ENCODE measurements at regions not wholly inside any gene's neighbourhood (a gene's known extent, or its start where the extent isn't known, plus 50 kb on each side); places are given as distances from the start of the nearest gene placed in this dataset.

DNA sequence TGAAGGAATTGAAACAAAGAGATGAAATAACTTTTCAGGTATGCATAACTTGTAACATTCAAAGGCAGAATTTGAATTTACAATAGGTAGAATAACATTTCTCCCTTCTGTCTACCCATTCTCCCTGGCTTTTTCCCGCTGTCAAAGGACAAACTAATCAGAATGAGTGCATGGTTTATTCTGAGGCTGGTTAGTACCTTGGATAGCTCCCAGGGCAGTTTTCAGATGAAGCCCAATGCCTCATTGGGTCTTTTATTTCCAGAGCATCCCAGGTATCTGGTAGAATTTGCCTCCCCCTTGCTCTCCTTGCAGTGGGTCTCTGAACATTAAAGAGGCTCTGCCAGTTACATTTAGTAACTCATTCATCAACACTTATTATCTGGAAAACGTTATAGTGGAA lies 665.5 kb downstream of the BCKDHB start:
- H3K4me3 ChIP-seq (ENCODE audit: low read depth, low read length, poor library complexity, severe bottlenecking) = no peak overlapping the region
- no peaks in the 10 kb centered on the region for H3K9me3 ChIP-seq (ENCODE audit: low read length)
- CTCF ChIA-PET (ENCODE audit: unreplicated experiment) = no interaction called here
- no peak for DNase-seq (ENCODE audit: low spot score)
- no peak overlapping the region for H2AFZ ChIP-seq (ENCODE audit: low read length)
- TF ChIP-seq, protein P1, sequence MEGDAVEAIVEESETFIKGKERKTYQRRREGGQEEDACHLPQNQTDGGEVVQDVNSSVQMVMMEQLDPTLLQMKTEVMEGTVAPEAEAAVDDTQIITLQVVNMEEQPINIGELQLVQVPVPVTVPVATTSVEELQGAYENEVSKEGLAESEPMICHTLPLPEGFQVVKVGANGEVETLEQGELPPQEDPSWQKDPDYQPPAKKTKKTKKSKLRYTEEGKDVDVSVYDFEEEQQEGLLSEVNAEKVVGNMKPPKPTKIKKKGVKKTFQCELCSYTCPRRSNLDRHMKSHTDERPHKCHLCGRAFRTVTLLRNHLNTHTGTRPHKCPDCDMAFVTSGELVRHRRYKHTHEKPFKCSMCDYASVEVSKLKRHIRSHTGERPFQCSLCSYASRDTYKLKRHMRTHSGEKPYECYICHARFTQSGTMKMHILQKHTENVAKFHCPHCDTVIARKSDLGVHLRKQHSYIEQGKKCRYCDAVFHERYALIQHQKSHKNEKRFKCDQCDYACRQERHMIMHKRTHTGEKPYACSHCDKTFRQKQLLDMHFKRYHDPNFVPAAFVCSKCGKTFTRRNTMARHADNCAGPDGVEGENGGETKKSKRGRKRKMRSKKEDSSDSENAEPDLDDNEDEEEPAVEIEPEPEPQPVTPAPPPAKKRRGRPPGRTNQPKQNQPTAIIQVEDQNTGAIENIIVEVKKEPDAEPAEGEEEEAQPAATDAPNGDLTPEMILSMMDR (conservative IDR thresholded peaks at IDR 0.05; ENCODE audit: low read length) = no peak
- no peak for TF ChIP-seq EZH2phosphoT487 (IDR thresholded peaks at IDR 0.05; ENCODE audit: borderline replicate concordance, low read depth, low read length)
- no peak overlapping the region for H3K4me2 ChIP-seq (ENCODE audit: low read length)
- H3K9me2 ChIP-seq (ENCODE audit: insufficient read depth, low read length) = no peaks in the 10 kb centered on the region
- POLR2A ChIA-PET = no interaction called here
- no peaks in the 10 kb centered on the region for H3K36me3 ChIP-seq (ENCODE audit: insufficient read depth, low read length)
- no peaks in the 10 kb centered on the region for H3K79me2 ChIP-seq (ENCODE audit: insufficient read depth, low read depth, low read length)
- H3K27ac ChIP-seq (ENCODE audit: low read depth, low read length, poor library complexity, severe bottlenecking) = no peak overlapping the region
- intact Hi-C loops (cut with micrococcal nuclease; ENCODE audit: unreplicated experiment) = no loop called here
- BruUV-seq (replicated peaks) = no TSS peak
- H4K20me1 ChIP-seq (ENCODE audit: insufficient read depth, low read length) = no peaks in the 10 kb centered on the region
- H3K4me1 ChIP-seq (ENCODE audit: insufficient read depth, low read length, poor library complexity, severe bottlenecking) = no peaks in the 10 kb centered on the region

- no peak for DNase-seq (ENCODE audit: low spot score)
- Histone ChIP-seq H3K27ac (ENCODE audit: low read depth, low read length, poor library complexity, severe bottlenecking) (no peak overlapping the region), H3K79me2 (ENCODE audit: insufficient read depth, low read depth, low read length) (no peaks in the 10 kb centered on the region), H3K4me2 (ENCODE audit: low read length) (no peak overlapping the region), H3K4me3 (ENCODE audit: low read depth, low read length, poor library complexity, severe bottlenecking) (no peak overlapping the region), H3K4me1 (ENCODE audit: insufficient read depth, low read length, poor library complexity, severe bottlenecking) (no peaks in the 10 kb centered on the region), H2AFZ (ENCODE audit: low read length) (no peak overlapping the region), H3K9me3 (ENCODE audit: low read length) (no peaks in the 10 kb centered on the region), H3K36me3 (ENCODE audit: insufficient read depth, low read length) (no peaks in the 10 kb centered on the region), H4K20me1 (ENCODE audit: insufficient read depth, low read length) (no peaks in the 10 kb centered on the region), H3K9me2 (ENCODE audit: insufficient read depth, low read length) (no peaks in the 10 kb centered on the region)
- ChIA-PET CTCF (ENCODE audit: unreplicated experiment) (no interaction called here), POLR2A (no interaction called here)
- intact Hi-C loops (cut with micrococcal nuclease; ENCODE audit: unreplicated experiment) = no loop called here
- no TSS peak for BruUV-seq (replicated peaks)
- TF ChIP-seq, protein P1 (conservative IDR thresholded peaks at IDR 0.05; ENCODE audit: low read length) = no peak
- TF ChIP-seq EZH2phosphoT487 (IDR thresholded peaks at IDR 0.05; ENCODE audit: borderline replicate concordance, low read depth, low read length) = no peak
These were observed 662.6 kb downstream of the BCKDHB start for GRCh38 chr6:80769106-80769505.

- no peaks in the 10 kb centered on the region for H3K79me2 ChIP-seq (ENCODE audit: insufficient read depth, low read depth, low read length)
- H3K9me2 ChIP-seq (ENCODE audit: insufficient read depth, low read length) = no peaks in the 10 kb centered on the region
- H3K36me3 ChIP-seq (ENCODE audit: insufficient read depth, low read length) = no peaks in the 10 kb centered on the region
- ChIA-PET CTCF (ENCODE audit: unreplicated experiment) (no interaction called here), POLR2A (interaction anchor here (0.6 kb wide), 1 partner anchor 1892 kb away, joined by 3 read pairs; no protein-coding TSS in a partner anchor)
- intact Hi-C loops (cut with micrococcal nuclease; ENCODE audit: unreplicated experiment) = no loop called here
- no peaks in the 10 kb centered on the region for H3K9me3 ChIP-seq (ENCODE audit: low read length)
- no peak overlapping the region for H3K4me2 ChIP-seq (ENCODE audit: low read length)
- H3K4me3 ChIP-seq (ENCODE audit: low read depth, low read length, poor library complexity, severe bottlenecking) = no peak overlapping the region
- H3K27ac ChIP-seq (ENCODE audit: low read depth, low read length, poor library complexity, severe bottlenecking) = no peak overlapping the region
- DNase-seq (ENCODE audit: low spot score) = no peak
- no peaks in the 10 kb centered on the region for H4K20me1 ChIP-seq (ENCODE audit: insufficient read depth, low read length)
- H3K4me1 ChIP-seq (ENCODE audit: insufficient read depth, low read length, poor library complexity, severe bottlenecking) = no peaks in the 10 kb centered on the region
- H2AFZ ChIP-seq (ENCODE audit: low read length) = no peak overlapping the region
- TF ChIP-seq, protein P1 (conservative IDR thresholded peaks at IDR 0.05; ENCODE audit: low read length) = no peak
- no peak for TF ChIP-seq EZH2phosphoT487 (IDR thresholded peaks at IDR 0.05; ENCODE audit: borderline replicate concordance, low read depth, low read length)
- BruUV-seq (replicated peaks) = no TSS peak
These were observed 661.3 kb downstream of the BCKDHB start for GRCh38 chr6:80767808-80768207.
